NCI-H1417 treated with DMSO at 0.1 percent for 48 hours (cell line): ENCODE measurements at regions not wholly inside any gene's neighbourhood (a gene's known extent, or its start where the extent isn't known, plus 50 kb on each side); places are given as distances from the start of the nearest gene placed in this dataset.

ENCODE experiments used
- DNase-seq: peaks from one replicate; lab custom pipeline; 2025; lab: John Stamatoyannopoulos, UW

GRCh38 chr16:85990861-85991301 lies 91.9 kb downstream of the IRF8 start:
- DNase-seq = no peak

GRCh38 chr16:85991425-85991824 lies 92.5 kb downstream of the IRF8 start:
- DNase-seq = no peak

GRCh38 chr16:85991856-85992255 lies 92.9 kb downstream of the IRF8 start:
- DNase-seq = no peak

GRCh38 chr16:85992359-85992758 lies 93.4 kb downstream of the IRF8 start:
- no peak for DNase-seq

- no peak for DNase-seq
These were observed 93.8 kb downstream of the IRF8 start for GRCh38 chr16:85992779-85993178.

GRCh38 chr16:85994492-85995490 lies 95.8 kb downstream of the IRF8 start:
- no peak for DNase-seq

- DNase-seq = no peak
These were observed 96.8 kb downstream of the IRF8 start for GRCh38 chr16:85995541-85996423.

- no peak for DNase-seq
These were observed 97.9 kb downstream of the IRF8 start for GRCh38 chr16:85996843-85997242.

- DNase-seq = no peak
These were observed 99.4 kb downstream of the IRF8 start for GRCh38 chr16:85998171-85998867.

- no peak for DNase-seq
These were observed 100.1 kb downstream of the IRF8 start for GRCh38 chr16:85998868-85999729.

GRCh38 chr16:85999778-86000177 lies 100.8 kb downstream of the IRF8 start:
- DNase-seq = no peak

- no peak for DNase-seq
These were observed 103.4 kb downstream of the IRF8 start for GRCh38 chr16:86002178-86002900.

GRCh38 chr16:86007524-86007923 lies 108.6 kb downstream of the IRF8 start:
- DNase-seq = no peak

- DNase-seq = no peak
These were observed 111.7 kb downstream of the IRF8 start for GRCh38 chr16:86010680-86011141.

GRCh38 chr16:86011532-86011931 lies 112.6 kb downstream of the IRF8 start:
- no peak for DNase-seq

- DNase-seq = no peak
These were observed 113.3 kb downstream of the IRF8 start for GRCh38 chr16:86012221-86012620.

- no peak for DNase-seq
These were observed 114.9 kb downstream of the IRF8 start for GRCh38 chr16:86013867-86014266.

- DNase-seq = no peak
These were observed 116.6 kb downstream of the IRF8 start for GRCh38 chr16:86015606-86016005.

GRCh38 chr16:86016201-86016965 lies 117.4 kb downstream of the IRF8 start:
- no peak for DNase-seq
